IPS-18a (cell line): ENCODE measurements at regions not wholly inside any gene's neighbourhood (a gene's known extent, or its start where the extent isn't known, plus 50 kb on each side); places are given as distances from the start of the nearest gene placed in this dataset.

ENCODE experiments used
- H3K27ac ChIP-seq: one replicate; pipeline ENCODE4 v1.5.1; 2013; ENCODE audit warnings: low read length
- H3K27me3 ChIP-seq: one replicate; pipeline ENCODE4 v1.6.1; 2013; ENCODE audit warnings: mild to moderate bottlenecking, low read length; ENCODE audit not compliant: control insufficient read depth, insufficient read depth
- H3K36me3 ChIP-seq: one replicate; pipeline ENCODE4 v1.6.1; 2013; ENCODE audit warnings: low read depth, low read length; ENCODE audit not compliant: control insufficient read depth
- H3K4me1 ChIP-seq: one replicate; pipeline ENCODE4 v1.6.1; 2013; ENCODE audit warnings: low read depth, low read length; ENCODE audit not compliant: control insufficient read depth
- H3K4me3 ChIP-seq: one replicate; pipeline ENCODE4 v1.5.1; 2013; ENCODE audit warnings: low read length
- H3K9ac ChIP-seq: one replicate; pipeline ENCODE4 v1.6.1; 2013; ENCODE audit warnings: mild to moderate bottlenecking, low read length, moderate library complexity
- H3K9me3 ChIP-seq: one replicate; pipeline ENCODE4 v1.6.1; 2013; ENCODE audit warnings: low read depth, low read length; ENCODE audit not compliant: control insufficient read depth

DNA sequence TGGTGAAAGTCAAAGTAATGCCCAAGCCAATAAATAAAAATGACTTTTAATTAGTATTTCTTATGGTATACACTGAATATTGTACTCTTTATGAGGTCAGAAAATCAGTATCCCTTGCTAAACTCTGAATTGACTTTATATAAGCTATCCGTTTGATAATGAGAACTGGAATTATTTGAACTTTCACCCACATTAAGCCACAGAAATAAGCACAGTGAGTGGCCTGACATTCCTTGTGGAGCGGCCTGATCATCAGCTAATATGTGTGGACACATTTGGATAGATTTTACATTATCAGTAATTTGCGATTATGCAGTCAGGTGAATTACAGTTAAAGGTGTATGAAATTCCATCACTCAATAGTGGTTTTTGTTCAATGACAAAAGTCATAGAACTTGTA is 136.0 kb upstream of the CBLB start:
- Histone ChIP-seq H3K4me1 (no peaks in the 10 kb centered on the region), H3K4me3 (no peak overlapping the region), H3K36me3 (no peaks in the 10 kb centered on the region), H3K27ac (no peak overlapping the region), H3K27me3 (no peaks in the 10 kb centered on the region), H3K9ac (no peak overlapping the region), H3K9me3 (no peaks in the 10 kb centered on the region)

- no peaks in the 10 kb centered on the region for H3K4me1 ChIP-seq
- H3K27ac ChIP-seq, result no peak overlapping the region
- no peak overlapping the region for H3K4me3 ChIP-seq
- no peak overlapping the region for H3K9ac ChIP-seq
- H3K9me3 ChIP-seq, result no peaks in the 10 kb centered on the region
- no peaks in the 10 kb centered on the region for H3K27me3 ChIP-seq
- no peaks in the 10 kb centered on the region for H3K36me3 ChIP-seq
These were observed 137.2 kb upstream of the CBLB start for GRCh38 chr3:106006001-106006400.

DNA sequence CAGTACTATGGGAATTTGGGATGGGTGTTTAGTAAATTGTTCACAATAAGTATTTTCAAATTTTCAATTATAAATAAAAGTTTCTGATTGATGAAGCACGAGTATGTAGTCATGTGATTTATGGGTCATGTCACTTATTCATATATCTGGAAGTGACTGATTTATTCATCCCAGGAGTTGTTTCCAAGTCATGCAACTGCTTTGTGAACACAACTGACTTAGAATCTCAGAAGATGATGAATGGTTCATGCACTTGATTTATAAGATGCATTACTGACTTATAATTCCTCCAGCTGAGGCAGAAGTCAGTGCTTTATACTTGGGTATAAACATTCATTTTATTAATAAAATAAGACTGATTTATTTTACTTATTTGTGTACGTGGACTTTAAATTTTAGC is 137.8 kb upstream of the CBLB start:
- Histone ChIP-seq H3K9me3 (no peaks in the 10 kb centered on the region), H3K27me3 (no peaks in the 10 kb centered on the region), H3K4me3 (no peak overlapping the region), H3K4me1 (no peaks in the 10 kb centered on the region), H3K27ac (no peak overlapping the region), H3K9ac (no peak overlapping the region), H3K36me3 (no peaks in the 10 kb centered on the region)

DNA sequence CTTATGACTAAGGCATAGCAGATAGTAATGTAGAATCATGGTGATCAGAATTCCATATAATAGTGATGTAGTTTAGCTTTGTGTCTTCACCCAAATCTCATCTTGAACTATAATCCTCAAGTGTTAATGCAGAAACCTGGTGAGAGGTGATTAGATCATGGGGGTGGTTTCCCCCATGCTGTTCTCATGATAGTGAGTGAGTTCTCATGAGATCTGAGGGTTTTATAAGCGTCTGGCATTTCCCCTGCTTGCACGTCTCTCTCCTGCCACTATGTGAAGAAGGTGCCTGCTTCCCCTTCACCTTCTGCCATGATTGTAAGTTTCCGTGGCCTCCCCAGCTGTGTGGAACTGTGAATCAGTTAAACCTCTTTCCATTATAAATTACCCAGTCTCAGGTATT is 138.7 kb upstream of the CBLB start:
- no peak overlapping the region for H3K27ac ChIP-seq
- no peaks in the 10 kb centered on the region for H3K9me3 ChIP-seq
- H3K36me3 ChIP-seq, result no peaks in the 10 kb centered on the region
- H3K4me1 ChIP-seq, result no peaks in the 10 kb centered on the region
- H3K4me3 ChIP-seq, result no peak overlapping the region
- no peak overlapping the region for H3K9ac ChIP-seq
- no peaks in the 10 kb centered on the region for H3K27me3 ChIP-seq

DNA sequence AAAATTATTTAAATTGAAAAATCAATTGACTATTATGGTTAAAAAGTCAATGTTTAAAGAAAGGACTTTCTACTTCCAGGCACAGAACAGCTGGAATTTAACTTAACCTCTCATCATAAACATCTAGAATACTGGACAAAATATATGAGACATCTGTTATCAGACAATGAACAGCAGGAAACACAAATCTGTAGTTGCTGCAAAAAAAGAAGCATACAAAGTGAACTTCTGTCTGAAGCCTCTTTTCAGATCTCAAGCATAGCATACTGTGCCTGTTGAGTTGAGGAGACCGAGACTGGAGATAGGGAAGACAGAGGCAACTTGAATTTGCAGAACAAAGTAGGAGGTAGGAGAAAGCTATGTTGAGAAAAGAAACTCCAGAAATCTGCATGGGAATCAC is 140.0 kb upstream of the CBLB start:
- no peaks in the 10 kb centered on the region for H3K27me3 ChIP-seq
- no peaks in the 10 kb centered on the region for H3K36me3 ChIP-seq
- H3K9me3 ChIP-seq, result no peaks in the 10 kb centered on the region
- H3K4me1 ChIP-seq, result no peaks in the 10 kb centered on the region
- H3K27ac ChIP-seq, result no peak overlapping the region
- H3K9ac ChIP-seq, result no peak overlapping the region
- H3K4me3 ChIP-seq, result no peak overlapping the region

- Histone ChIP-seq H3K9me3 (no peaks in the 10 kb centered on the region), H3K27me3 (no peaks in the 10 kb centered on the region), H3K36me3 (no peaks in the 10 kb centered on the region), H3K9ac (no peak overlapping the region), H3K27ac (no peak overlapping the region), H3K4me1 (no peaks in the 10 kb centered on the region), H3K4me3 (no peak overlapping the region)
These were observed 142.0 kb upstream of the CBLB start for GRCh38 chr3:106010829-106011228.

DNA sequence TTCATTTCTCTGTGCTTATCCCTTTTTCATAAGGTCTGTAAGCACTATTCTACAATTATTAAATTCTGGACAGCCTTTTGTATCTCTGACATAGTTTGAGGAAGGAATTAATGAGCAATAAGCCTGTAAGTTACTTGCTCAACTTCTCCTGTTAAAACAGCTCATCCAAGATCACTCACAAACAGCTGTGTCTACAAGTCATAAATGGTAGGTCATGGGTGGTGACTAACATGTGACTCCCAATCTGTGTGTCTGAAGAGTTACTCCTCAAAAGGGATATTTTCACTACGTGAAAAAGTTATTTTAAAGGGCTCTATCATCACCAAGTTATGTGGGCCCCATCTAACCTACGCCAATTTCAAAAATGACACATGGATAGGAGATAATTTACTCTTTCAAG is 145.2 kb upstream of the CBLB start:
- H3K4me3 ChIP-seq, result no peak overlapping the region
- no peaks in the 10 kb centered on the region for H3K9me3 ChIP-seq
- peaks cover 10% of the 10 kb centered on the region for H3K4me1 ChIP-seq
- no peaks in the 10 kb centered on the region for H3K27me3 ChIP-seq
- H3K9ac ChIP-seq, result no peak overlapping the region
- H3K36me3 ChIP-seq, result no peaks in the 10 kb centered on the region
- no peak overlapping the region for H3K27ac ChIP-seq

DNA sequence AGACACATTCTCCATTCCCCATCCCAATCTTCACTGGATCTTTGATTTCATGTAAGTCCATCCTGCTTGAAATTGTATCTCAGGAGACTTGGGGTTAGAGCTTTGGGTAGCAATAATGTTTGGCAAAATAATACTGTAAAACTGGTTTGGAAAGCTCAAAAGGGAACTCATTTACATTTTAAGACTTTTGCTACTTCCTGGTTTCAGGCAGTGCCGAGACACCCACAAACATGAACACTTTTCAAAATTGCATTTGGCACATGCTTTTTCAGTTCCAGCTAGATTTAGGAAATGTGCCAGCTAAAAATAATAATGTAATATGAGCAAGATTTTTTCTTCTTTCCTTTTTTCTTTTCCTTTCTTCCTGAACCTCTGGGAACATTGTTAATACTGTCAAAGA is 145.7 kb upstream of the CBLB start:
- H3K27me3 ChIP-seq, result no peaks in the 10 kb centered on the region
- H3K9me3 ChIP-seq, result no peaks in the 10 kb centered on the region
- no peak overlapping the region for H3K27ac ChIP-seq
- no peak overlapping the region for H3K9ac ChIP-seq
- H3K4me1 ChIP-seq, result peaks cover 10% of the 10 kb centered on the region
- no peaks in the 10 kb centered on the region for H3K36me3 ChIP-seq
- no peak overlapping the region for H3K4me3 ChIP-seq

GRCh38 chr3:106014971-106015370 is 146.2 kb upstream of the CBLB start:
- Histone ChIP-seq H3K27me3 (no peaks in the 10 kb centered on the region), H3K4me1 (peaks cover 10% of the 10 kb centered on the region), H3K27ac (no peak overlapping the region), H3K9me3 (no peaks in the 10 kb centered on the region), H3K36me3 (no peaks in the 10 kb centered on the region), H3K4me3 (no peak overlapping the region), H3K9ac (no peak overlapping the region)

DNA sequence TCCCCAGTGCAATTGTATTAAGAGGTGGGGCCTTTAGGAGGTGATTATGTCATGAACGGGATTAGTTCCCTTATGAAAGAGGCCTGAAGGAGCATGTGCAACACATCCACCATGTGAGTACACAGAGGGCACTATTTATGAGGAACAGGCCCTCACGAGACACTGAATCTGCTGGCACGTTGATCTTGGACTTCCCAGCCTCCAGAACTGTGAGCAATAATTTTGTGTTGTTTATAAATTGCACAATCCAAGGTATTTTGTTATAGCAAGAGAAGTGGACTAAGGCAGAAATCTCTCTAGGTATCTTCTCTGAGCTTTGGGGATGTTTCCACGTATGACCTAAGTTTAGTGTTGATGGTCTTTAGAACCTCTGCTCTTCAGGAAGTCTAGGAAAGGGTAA is 149.3 kb upstream of the CBLB start:
- Histone ChIP-seq H3K9me3 (no peaks in the 10 kb centered on the region), H3K4me3 (no peak overlapping the region), H3K9ac (no peak overlapping the region), H3K4me1 (peaks cover 10% of the 10 kb centered on the region), H3K27ac (no peak overlapping the region), H3K27me3 (no peaks in the 10 kb centered on the region), H3K36me3 (no peaks in the 10 kb centered on the region)

GRCh38 chr3:106018929-106019550 is 150.2 kb upstream of the CBLB start:
- peaks cover 10% of the 10 kb centered on the region for H3K4me1 ChIP-seq
- no peak overlapping the region for H3K4me3 ChIP-seq
- no peaks in the 10 kb centered on the region for H3K9me3 ChIP-seq
- no peaks in the 10 kb centered on the region for H3K36me3 ChIP-seq
- no peaks in the 10 kb centered on the region for H3K27me3 ChIP-seq
- H3K27ac ChIP-seq, result no peak overlapping the region
- H3K9ac ChIP-seq, result no peak overlapping the region

- no peaks in the 10 kb centered on the region for H3K27me3 ChIP-seq
- H3K36me3 ChIP-seq, result no peaks in the 10 kb centered on the region
- no peaks in the 10 kb centered on the region for H3K4me1 ChIP-seq
- no peak overlapping the region for H3K9ac ChIP-seq
- H3K9me3 ChIP-seq, result no peaks in the 10 kb centered on the region
- no peak overlapping the region for H3K27ac ChIP-seq
- no peak overlapping the region for H3K4me3 ChIP-seq
These were observed 154.1 kb upstream of the CBLB start for GRCh38 chr3:106022913-106023312.
